GM10248 (cell line): ENCODE measurements at regions not wholly inside any gene's neighbourhood (a gene's known extent, or its start where the extent isn't known, plus 50 kb on each side); places are given as distances from the start of the nearest gene placed in this dataset.

Experiments
- CTCF ChIA-PET: fragments of 300-600 bp; sonication (Branson Sonifier 250); formaldehyde crosslinking; extraction: SDS; loops from one replicate; lab custom pipeline; 2021; ENCODE audit warnings: antibody characterized with exemption; lab: Yijun Ruan, JAX
- POLR2A ChIA-PET: fragments of 350-650 bp; sonication (Branson Sonifier 250); formaldehyde crosslinking; extraction: SDS; loops from one replicate; lab custom pipeline; 2020; ENCODE audit warnings: antibody characterized with exemption; lab: Yijun Ruan, JAX
- DNase-seq: peaks from one replicate; pipeline ENCODE4 v3.0.0; 2012; ENCODE audit errors: extremely low spot score
- CTCF ChIP-seq: IDR thresholded peaks from 2 replicates; pipeline ENCODE4 v1.5.1; 2012; ENCODE audit warnings: mild to moderate bottlenecking, low read depth; ENCODE audit errors: extremely low read depth, missing control alignments, control extremely low read depth

GRCh38 chr9:11063263-11063662 lies 450.5 kb upstream of the PTPRD start:
- POLR2A ChIA-PET = no interaction called here
- CTCF ChIA-PET = no interaction called here
- no peak for DNase-seq
- TF ChIP-seq CTCF = no peak

- no peak for TF ChIP-seq CTCF
- no peak for DNase-seq
- ChIA-PET CTCF (no interaction called here), POLR2A (no interaction called here)
Measured at GRCh38 chr9:11064909-11065308, 452.1 kb upstream of the PTPRD start.

- ChIA-PET CTCF (no interaction called here), POLR2A (no interaction called here)
- no peak for TF ChIP-seq CTCF
- DNase-seq = no peak
Measured at GRCh38 chr9:11072176-11072575, 459.4 kb upstream of the PTPRD start.

GRCh38 chr9:11086561-11086960 lies 473.8 kb upstream of the PTPRD start:
- ChIA-PET POLR2A (no interaction called here), CTCF (no interaction called here)
- no peak for DNase-seq
- TF ChIP-seq CTCF = no peak

- no peak for TF ChIP-seq CTCF
- DNase-seq = no peak
- ChIA-PET CTCF (interaction anchor here (0.9 to 2.4 kb wide), 5 partner anchors 9 to 49 kb away, joined by 3 to 11 read pairs (median 3); no protein-coding TSS in a partner anchor), POLR2A (no interaction called here)
Measured at GRCh38 chr9:11088821-11089374, 476.1 kb upstream of the PTPRD start.

GRCh38 chr9:11092974-11093373 lies 480.2 kb upstream of the PTPRD start:
- no peak for DNase-seq
- POLR2A ChIA-PET = no interaction called here
- TF ChIP-seq CTCF = no peak
- CTCF ChIA-PET = no interaction called here
